Liver (tissue), 3 donors: ENCODE measurements at regions not wholly inside any gene's neighbourhood (a gene's known extent, or its start where the extent isn't known, plus 50 kb on each side); places are given as distances from the start of the nearest gene placed in this dataset.
"Not testable (repeated sequence)": the region's sequence is repeated elsewhere in the genome, so short reads cannot be mapped to it uniquely, and the experiment has no call there.

ENCODE experiments used
- RAD21 ChIP-seq, 2 donors: IDR thresholded peaks; 2 replicates each; pipeline ENCODE4 v1.6.1; 2016; ENCODE audit warnings: antibody characterized with exemption in 2 of 2, mild to moderate bottlenecking in 2 of 2
- TF ChIP-seq, protein P1 (sequence below): fragments of 150-350 bp; IDR thresholded peaks from 2 replicates; pipeline ENCODE4 v1.5.1; 2017; ENCODE audit warnings: improper control_type of control experiment, low read depth, low read length; ENCODE audit not compliant: missing input control
- TF ChIP-seq, protein P2 (sequence below): IDR thresholded peaks from 2 replicates; pipeline ENCODE4 v1.6.1; 2016; ENCODE audit warnings: antibody characterized with exemption, mild to moderate bottlenecking
- donor health status: healthy.
- donor health status: healthy.

DNA sequence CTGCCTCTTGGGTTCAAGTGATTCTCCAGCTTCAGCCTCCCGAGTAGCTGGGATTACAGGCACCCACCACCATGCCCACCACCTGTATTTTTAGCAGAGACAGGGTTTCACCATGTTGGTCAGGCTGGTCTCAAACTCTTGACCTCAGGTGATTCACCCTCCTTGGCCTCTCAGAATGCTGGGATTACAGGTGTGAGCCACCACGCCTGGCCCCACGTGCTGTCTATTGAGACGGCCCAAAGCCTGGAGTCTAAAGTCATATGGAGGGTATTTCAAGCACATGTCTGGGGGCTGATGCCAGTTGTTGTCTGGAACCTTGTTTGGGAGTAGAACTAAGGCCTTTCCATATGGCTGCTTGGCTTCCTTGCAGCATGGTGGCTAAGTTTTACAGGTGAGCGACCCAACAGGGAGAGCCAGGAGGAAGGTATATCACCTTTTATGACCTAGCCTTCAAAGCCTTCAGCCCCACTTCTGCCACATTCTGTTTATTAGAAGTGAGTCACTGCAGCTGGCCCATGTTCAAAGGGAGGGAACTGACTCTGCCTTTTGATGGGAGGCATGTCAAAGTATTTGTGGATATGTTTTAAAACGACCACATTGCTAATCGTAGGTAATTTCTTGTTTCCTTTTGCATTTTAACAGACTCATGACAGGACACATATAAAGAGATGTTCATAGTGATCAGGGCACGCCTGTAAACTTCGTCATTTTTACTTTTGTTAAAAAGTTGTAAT, 105.3 kb upstream of the GOLGA6L4 start:
- TF ChIP-seq, protein P1, sequence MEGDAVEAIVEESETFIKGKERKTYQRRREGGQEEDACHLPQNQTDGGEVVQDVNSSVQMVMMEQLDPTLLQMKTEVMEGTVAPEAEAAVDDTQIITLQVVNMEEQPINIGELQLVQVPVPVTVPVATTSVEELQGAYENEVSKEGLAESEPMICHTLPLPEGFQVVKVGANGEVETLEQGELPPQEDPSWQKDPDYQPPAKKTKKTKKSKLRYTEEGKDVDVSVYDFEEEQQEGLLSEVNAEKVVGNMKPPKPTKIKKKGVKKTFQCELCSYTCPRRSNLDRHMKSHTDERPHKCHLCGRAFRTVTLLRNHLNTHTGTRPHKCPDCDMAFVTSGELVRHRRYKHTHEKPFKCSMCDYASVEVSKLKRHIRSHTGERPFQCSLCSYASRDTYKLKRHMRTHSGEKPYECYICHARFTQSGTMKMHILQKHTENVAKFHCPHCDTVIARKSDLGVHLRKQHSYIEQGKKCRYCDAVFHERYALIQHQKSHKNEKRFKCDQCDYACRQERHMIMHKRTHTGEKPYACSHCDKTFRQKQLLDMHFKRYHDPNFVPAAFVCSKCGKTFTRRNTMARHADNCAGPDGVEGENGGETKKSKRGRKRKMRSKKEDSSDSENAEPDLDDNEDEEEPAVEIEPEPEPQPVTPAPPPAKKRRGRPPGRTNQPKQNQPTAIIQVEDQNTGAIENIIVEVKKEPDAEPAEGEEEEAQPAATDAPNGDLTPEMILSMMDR = not testable (repeated sequence)
- not testable (repeated sequence) for TF ChIP-seq RAD21 (IDR thresholded peaks at IDR 0.05)
- TF ChIP-seq, protein P2, sequence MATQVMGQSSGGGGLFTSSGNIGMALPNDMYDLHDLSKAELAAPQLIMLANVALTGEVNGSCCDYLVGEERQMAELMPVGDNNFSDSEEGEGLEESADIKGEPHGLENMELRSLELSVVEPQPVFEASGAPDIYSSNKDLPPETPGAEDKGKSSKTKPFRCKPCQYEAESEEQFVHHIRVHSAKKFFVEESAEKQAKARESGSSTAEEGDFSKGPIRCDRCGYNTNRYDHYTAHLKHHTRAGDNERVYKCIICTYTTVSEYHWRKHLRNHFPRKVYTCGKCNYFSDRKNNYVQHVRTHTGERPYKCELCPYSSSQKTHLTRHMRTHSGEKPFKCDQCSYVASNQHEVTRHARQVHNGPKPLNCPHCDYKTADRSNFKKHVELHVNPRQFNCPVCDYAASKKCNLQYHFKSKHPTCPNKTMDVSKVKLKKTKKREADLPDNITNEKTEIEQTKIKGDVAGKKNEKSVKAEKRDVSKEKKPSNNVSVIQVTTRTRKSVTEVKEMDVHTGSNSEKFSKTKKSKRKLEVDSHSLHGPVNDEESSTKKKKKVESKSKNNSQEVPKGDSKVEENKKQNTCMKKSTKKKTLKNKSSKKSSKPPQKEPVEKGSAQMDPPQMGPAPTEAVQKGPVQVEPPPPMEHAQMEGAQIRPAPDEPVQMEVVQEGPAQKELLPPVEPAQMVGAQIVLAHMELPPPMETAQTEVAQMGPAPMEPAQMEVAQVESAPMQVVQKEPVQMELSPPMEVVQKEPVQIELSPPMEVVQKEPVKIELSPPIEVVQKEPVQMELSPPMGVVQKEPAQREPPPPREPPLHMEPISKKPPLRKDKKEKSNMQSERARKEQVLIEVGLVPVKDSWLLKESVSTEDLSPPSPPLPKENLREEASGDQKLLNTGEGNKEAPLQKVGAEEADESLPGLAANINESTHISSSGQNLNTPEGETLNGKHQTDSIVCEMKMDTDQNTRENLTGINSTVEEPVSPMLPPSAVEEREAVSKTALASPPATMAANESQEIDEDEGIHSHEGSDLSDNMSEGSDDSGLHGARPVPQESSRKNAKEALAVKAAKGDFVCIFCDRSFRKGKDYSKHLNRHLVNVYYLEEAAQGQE = not testable (repeated sequence)
